Natural killer cell (primary cell): ENCODE measurements at regions not wholly inside any gene's neighbourhood (a gene's known extent, or its start where the extent isn't known, plus 50 kb on each side); places are given as distances from the start of the nearest gene placed in this dataset.

ENCODE experiments used
- ATAC-seq, 3 donors: fragments of 150-1000 bp in 2 of 3; fragments of 200-7000 bp in 1 of 3; cut with Tn5 transposase; 1 replicate in 1 of 3; 2 replicates in 2 of 3; pipeline ENCODE4 v1.10.0; 2021; ENCODE audit warnings: mild to moderate bottlenecking in 2 of 3, moderate library complexity in 2 of 3
- DNase-seq, 2 donors: peaks; one replicate each; pipeline versions ENCODE4 v3.0.0 to v3.0.0-alpha.2; 2013 to 2021; ENCODE audit warnings: mixed read lengths in 1 of 2
- H3K27ac ChIP-seq: one replicate; pipeline ENCODE4 v1.5.1; 2013; ENCODE audit warnings: mild to moderate bottlenecking, low read length
- H3K27me3 ChIP-seq: one replicate; pipeline ENCODE4 v1.6.1; 2013; ENCODE audit warnings: low read length; ENCODE audit not compliant: control insufficient read depth, insufficient read depth
- H3K36me3 ChIP-seq: one replicate; pipeline ENCODE4 v1.6.1; 2013; ENCODE audit warnings: low read length; ENCODE audit not compliant: control insufficient read depth, insufficient read depth
- H3K4me1 ChIP-seq: one replicate; pipeline ENCODE4 v1.6.1; 2013; ENCODE audit warnings: low read length; ENCODE audit not compliant: control insufficient read depth, insufficient read depth
- H3K4me3 ChIP-seq: one replicate; pipeline ENCODE4 v1.5.1; 2013; ENCODE audit warnings: low read length
- H3K9me3 ChIP-seq: one replicate; pipeline ENCODE4 v1.6.1; 2013; ENCODE audit warnings: low read length; ENCODE audit not compliant: control insufficient read depth, insufficient read depth
- H3K27ac Mint-ChIP-seq, 2 donors: one replicate each; pipeline ENCODE4 v1.8.0; 2022; ENCODE audit warnings: mild to moderate bottlenecking in 2 of 2, mixed read lengths in 2 of 2, moderate library complexity in 1 of 2
- H3K27me3 Mint-ChIP-seq, 2 donors: one replicate each; pipeline ENCODE4 v1.8.0; 2022; ENCODE audit warnings: low read depth in 2 of 2, mixed read lengths in 2 of 2
- H3K36me3 Mint-ChIP-seq: one replicate; pipeline ENCODE4 v1.8.0; 2022; ENCODE audit warnings: mixed read lengths
- H3K4me1 Mint-ChIP-seq, 2 donors: one replicate each; pipeline ENCODE4 v1.8.0; 2022; ENCODE audit warnings: mixed read lengths in 2 of 2
- H3K4me3 Mint-ChIP-seq: one replicate; pipeline ENCODE4 v1.8.0; 2022; ENCODE audit warnings: mild to moderate bottlenecking, moderate library complexity, mixed read lengths
- H3K9me3 Mint-ChIP-seq, 2 donors: one replicate each; pipeline ENCODE4 v1.8.0; 2022; ENCODE audit warnings: mixed read lengths in 2 of 2
- WGBS: methylation state at CpG from one replicate; pipeline ENCODE4 v1.1.7; 2013; ENCODE audit warnings: missing lambda C conversion rate; ENCODE audit not compliant: insufficient coverage; 5-methylcytosine and 5-hydroxymethylcytosine counted together
- intact Hi-C: fragments of 100-400 bp; cut with micrococcal nuclease; formaldehyde crosslinking; loops from one replicate; pipeline ENCODE4 v1.14.2; 2022
- TF ChIP-seq, protein P1 (sequence below): fragments of 200-600 bp; IDR thresholded peaks from one replicate; pipeline ENCODE4 v1.8.0; 2022; ENCODE audit warnings: antibody characterized with exemption

DNA sequence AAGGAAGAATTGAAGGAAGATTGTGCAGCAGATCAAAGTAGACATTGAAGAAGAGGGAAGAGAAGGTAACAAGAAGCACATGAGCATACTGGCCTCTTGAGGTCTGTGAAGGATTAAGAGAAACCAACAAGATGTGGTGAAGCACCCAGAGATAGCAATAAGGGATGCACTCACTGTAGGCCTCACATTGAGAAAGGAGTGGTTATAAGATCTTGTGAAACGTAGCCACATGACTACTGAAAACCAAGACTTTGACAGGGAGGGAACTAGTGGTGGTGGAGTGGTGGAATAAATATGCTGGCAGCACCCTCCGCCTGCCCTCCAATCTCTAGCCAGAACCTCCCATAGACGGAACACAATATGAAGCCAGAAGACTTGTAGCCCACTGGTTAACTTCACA is 651.2 kb downstream of the DIPK2A start:
- DNase-seq, result no peak
- no peaks in the 10 kb centered on the region for H3K27me3 Mint-ChIP-seq
- whole genome bisulfite sequencing, result 88% methylated on average over 2 of the region's 3 CpGs
- TF ChIP-seq, protein P1, sequence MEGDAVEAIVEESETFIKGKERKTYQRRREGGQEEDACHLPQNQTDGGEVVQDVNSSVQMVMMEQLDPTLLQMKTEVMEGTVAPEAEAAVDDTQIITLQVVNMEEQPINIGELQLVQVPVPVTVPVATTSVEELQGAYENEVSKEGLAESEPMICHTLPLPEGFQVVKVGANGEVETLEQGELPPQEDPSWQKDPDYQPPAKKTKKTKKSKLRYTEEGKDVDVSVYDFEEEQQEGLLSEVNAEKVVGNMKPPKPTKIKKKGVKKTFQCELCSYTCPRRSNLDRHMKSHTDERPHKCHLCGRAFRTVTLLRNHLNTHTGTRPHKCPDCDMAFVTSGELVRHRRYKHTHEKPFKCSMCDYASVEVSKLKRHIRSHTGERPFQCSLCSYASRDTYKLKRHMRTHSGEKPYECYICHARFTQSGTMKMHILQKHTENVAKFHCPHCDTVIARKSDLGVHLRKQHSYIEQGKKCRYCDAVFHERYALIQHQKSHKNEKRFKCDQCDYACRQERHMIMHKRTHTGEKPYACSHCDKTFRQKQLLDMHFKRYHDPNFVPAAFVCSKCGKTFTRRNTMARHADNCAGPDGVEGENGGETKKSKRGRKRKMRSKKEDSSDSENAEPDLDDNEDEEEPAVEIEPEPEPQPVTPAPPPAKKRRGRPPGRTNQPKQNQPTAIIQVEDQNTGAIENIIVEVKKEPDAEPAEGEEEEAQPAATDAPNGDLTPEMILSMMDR, result no peak
- Histone ChIP-seq H3K27me3 (no peaks in the 10 kb centered on the region), H3K4me3 (no peak overlapping the region), H3K9me3 (no peaks in the 10 kb centered on the region), H3K27ac (no peak overlapping the region), H3K4me1 (no peaks in the 10 kb centered on the region), H3K36me3 (no peaks in the 10 kb centered on the region)
- H3K4me3 Mint-ChIP-seq, result no peak overlapping the region
- ATAC-seq, result no peak
- no peak overlapping the region for H3K27ac Mint-ChIP-seq
- intact Hi-C loops, result no loop called here
- no peaks in the 10 kb centered on the region for H3K36me3 Mint-ChIP-seq
- no peaks in the 10 kb centered on the region for H3K4me1 Mint-ChIP-seq
- H3K9me3 Mint-ChIP-seq, result peaks cover 8 to 9% of the 10 kb centered on the region in 2 donors

DNA sequence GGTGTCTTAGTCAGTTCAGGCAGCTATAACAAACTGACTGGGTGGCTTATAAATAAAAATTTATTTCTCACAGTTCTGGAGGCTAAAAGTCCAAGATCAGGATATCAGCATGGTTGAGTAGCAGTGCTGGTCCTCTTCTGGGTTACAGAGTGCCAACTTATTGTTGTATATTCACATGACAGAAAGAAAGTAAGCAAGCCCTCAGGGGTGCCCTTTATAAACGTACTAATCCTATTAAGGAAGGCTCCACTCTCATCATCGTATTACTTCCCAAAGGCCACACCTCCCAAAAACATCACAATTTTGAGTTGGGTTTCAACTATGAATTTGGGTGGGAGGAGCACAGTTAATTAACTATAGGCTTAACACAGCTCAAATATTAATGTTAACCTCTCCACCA is 653.0 kb downstream of the DIPK2A start:
- H3K4me1 Mint-ChIP-seq, result no peaks in the 10 kb centered on the region
- intact Hi-C loops, result no loop called here
- peaks cover 9 to 10% of the 10 kb centered on the region in 2 donors for H3K9me3 Mint-ChIP-seq
- WGBS, result 67% methylated on average over 1 of the region's 2 CpGs
- H3K36me3 Mint-ChIP-seq, result no peaks in the 10 kb centered on the region
- Histone ChIP-seq H3K4me1 (no peaks in the 10 kb centered on the region), H3K27ac (no peak overlapping the region), H3K27me3 (no peaks in the 10 kb centered on the region), H3K4me3 (no peak overlapping the region), H3K9me3 (no peaks in the 10 kb centered on the region), H3K36me3 (no peaks in the 10 kb centered on the region)
- H3K27ac Mint-ChIP-seq, result no peak overlapping the region
- H3K27me3 Mint-ChIP-seq, result no peaks in the 10 kb centered on the region
- TF ChIP-seq, protein P1, result no peak
- DNase-seq (no peak), ATAC-seq (no peak)
- no peak overlapping the region for H3K4me3 Mint-ChIP-seq

DNA sequence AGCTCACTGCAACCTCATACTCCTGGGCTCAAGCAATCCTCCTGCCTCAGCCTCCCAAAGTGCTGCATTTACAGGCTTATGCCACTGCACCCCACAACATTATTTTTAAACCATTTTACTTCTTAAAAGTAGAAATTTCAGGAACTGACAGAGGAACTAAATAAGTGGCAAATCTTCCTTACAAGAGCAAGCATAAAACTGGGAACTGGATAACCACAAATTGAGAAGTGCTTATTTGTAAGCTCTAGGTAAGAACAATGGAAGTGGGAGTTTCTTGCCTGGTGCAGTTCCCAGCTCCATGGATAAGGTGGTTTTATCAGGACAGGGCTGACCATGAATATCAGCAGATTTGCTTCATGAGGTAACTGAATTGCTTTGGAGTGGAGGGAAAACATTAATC is 655.2 kb downstream of the DIPK2A start:
- TF ChIP-seq, protein P1, result no peak
- Histone ChIP-seq H3K4me1 (no peaks in the 10 kb centered on the region), H3K27ac (no peak overlapping the region), H3K4me3 (no peak overlapping the region), H3K36me3 (no peaks in the 10 kb centered on the region), H3K9me3 (no peaks in the 10 kb centered on the region), H3K27me3 (no peaks in the 10 kb centered on the region)
- H3K4me1 Mint-ChIP-seq, result no peaks in the 10 kb centered on the region
- no peak overlapping the region for H3K4me3 Mint-ChIP-seq
- DNase-seq, result no peak
- H3K36me3 Mint-ChIP-seq, result no peaks in the 10 kb centered on the region
- H3K9me3 Mint-ChIP-seq, result peaks cover 12 to 15% of the 10 kb centered on the region in 2 donors
- H3K27ac Mint-ChIP-seq, result no peak overlapping the region
- ATAC-seq, result no peak
- intact Hi-C loops, result no loop called here
- no peaks in the 10 kb centered on the region for H3K27me3 Mint-ChIP-seq

DNA sequence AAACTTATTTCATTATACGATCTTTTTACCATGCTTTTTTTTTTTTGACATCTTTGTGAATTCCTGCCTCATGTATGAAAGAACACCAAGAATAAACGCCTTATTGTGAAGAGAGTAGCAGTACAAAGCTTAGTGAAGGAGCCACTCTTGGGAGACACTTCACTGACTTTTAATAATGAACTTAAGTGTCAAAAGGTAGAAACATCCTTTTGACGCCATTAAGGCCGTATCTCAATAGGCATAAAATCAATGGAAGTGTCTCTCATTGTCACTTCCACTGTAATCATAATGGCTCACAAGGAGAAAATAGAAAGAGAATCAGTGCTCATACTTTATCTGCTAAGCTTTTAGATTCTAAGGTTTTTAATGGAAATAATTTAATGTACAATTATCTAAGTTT is 657.8 kb downstream of the DIPK2A start:
- no peak overlapping the region for H3K27ac Mint-ChIP-seq
- H3K27ac ChIP-seq, result no peak overlapping the region
- no peak overlapping the region for H3K4me3 Mint-ChIP-seq
- no peaks in the 10 kb centered on the region for H3K27me3 Mint-ChIP-seq
- DNase-seq, result no peak
- H3K36me3 Mint-ChIP-seq, result no peaks in the 10 kb centered on the region
- H3K9me3 Mint-ChIP-seq, result peaks cover 18 to 19% of the 10 kb centered on the region in 2 donors
- 92% methylated on average over 2 of the region's 4 CpGs for WGBS
- no peaks in the 10 kb centered on the region for H3K4me1 ChIP-seq
- H3K4me1 Mint-ChIP-seq, result no peaks in the 10 kb centered on the region
- no peaks in the 10 kb centered on the region for H3K27me3 ChIP-seq
- TF ChIP-seq, protein P1, result no peak
- H3K36me3 ChIP-seq, result no peaks in the 10 kb centered on the region
- intact Hi-C loops, result no loop called here
- no peaks in the 10 kb centered on the region for H3K9me3 ChIP-seq
- H3K4me3 ChIP-seq, result no peak overlapping the region
- no peak for ATAC-seq
